Activated CD4-positive, alpha-beta memory T cell treated with anti-CD3 and anti-CD28 coated beads for 36 hours (primary cell): ENCODE measurements at regions not wholly inside any gene's neighbourhood (a gene's known extent, or its start where the extent isn't known, plus 50 kb on each side); places are given as distances from the start of the nearest gene placed in this dataset.

Source experiments
- CTCF ChIA-PET: fragments of 350-600 bp; sonication (Branson Sonifier 250); formaldehyde crosslinking; loops from one replicate; lab custom pipeline; 2021; ENCODE audit warnings: antibody characterized with exemption, inconsistent platforms; lab: Charles Lee
- POLR2A ChIA-PET: fragments of 350-600 bp; sonication (Branson Sonifier 250); formaldehyde crosslinking; loops from one replicate; lab custom pipeline; 2021; ENCODE audit warnings: antibody characterized with exemption; lab: Charles Lee
- DNase-seq: peaks from one replicate; pipeline ENCODE4 v3.0.0-alpha.2; 2020
- H3K27ac Mint-ChIP-seq: one replicate; pipeline ENCODE4 v1.8.0; 2021; ENCODE audit warnings: mixed read lengths
- H3K27me3 Mint-ChIP-seq: one replicate; pipeline ENCODE4 v1.8.0; 2021; ENCODE audit warnings: mixed read lengths
- H3K36me3 Mint-ChIP-seq: one replicate; pipeline ENCODE4 v1.8.0; 2021; ENCODE audit warnings: mixed read lengths
- H3K4me1 Mint-ChIP-seq: one replicate; pipeline ENCODE4 v1.8.0; 2021; ENCODE audit warnings: low read depth, mixed read lengths
- H3K4me3 Mint-ChIP-seq: one replicate; pipeline ENCODE4 v1.8.0; 2021; ENCODE audit warnings: mild to moderate bottlenecking, mixed read lengths
- H3K9me3 Mint-ChIP-seq: one replicate; pipeline ENCODE4 v1.8.0; 2021; ENCODE audit warnings: mixed read lengths
- intact Hi-C: fragments of 100-400 bp; cut with micrococcal nuclease; formaldehyde crosslinking; loops from one replicate; pipeline ENCODE4 v1.15.1; 2023

- H3K27me3 Mint-ChIP-seq = no peaks in the 10 kb centered on the region
- H3K4me1 Mint-ChIP-seq = no peaks in the 10 kb centered on the region
- no peak overlapping the region for H3K27ac Mint-ChIP-seq
- ChIA-PET CTCF (no interaction called here), POLR2A (no interaction called here)
- DNase-seq = no peak
- H3K4me3 Mint-ChIP-seq = no peak overlapping the region
- intact Hi-C loops = no loop called here
- no peaks in the 10 kb centered on the region for H3K36me3 Mint-ChIP-seq
- H3K9me3 Mint-ChIP-seq = peaks cover 5% of the 10 kb centered on the region
These were observed 584.6 kb upstream of the CDH18 start for GRCh38 chr5:20572614-20573013.

- POLR2A ChIA-PET = no interaction called here
These were observed 582.5 kb upstream of the CDH18 start for GRCh38 chr5:20570486-20570885.

GRCh38 chr5:20562544-20562943 lies 574.5 kb upstream of the CDH18 start:
- intact Hi-C loops = no loop called here
- ChIA-PET CTCF (no interaction called here), POLR2A (no interaction called here)
- Mint-ChIP-seq H3K4me1 (no peaks in the 10 kb centered on the region), H3K27ac (no peak overlapping the region), H3K27me3 (no peaks in the 10 kb centered on the region), H3K4me3 (no peak overlapping the region), H3K9me3 (peaks cover 21% of the 10 kb centered on the region), H3K36me3 (no peaks in the 10 kb centered on the region)
- no peak for DNase-seq

More at GRCh38 chr5:20570486-20570885, 582.5 kb upstream of the CDH18 start:
- intact Hi-C loops = no loop called here
- H3K9me3 Mint-ChIP-seq = peaks cover 10% of the 10 kb centered on the region
- no peak overlapping the region for H3K27ac Mint-ChIP-seq
- no peaks in the 10 kb centered on the region for H3K36me3 Mint-ChIP-seq
- DNase-seq = no peak
- no peak overlapping the region for H3K4me3 Mint-ChIP-seq
- CTCF ChIA-PET = no interaction called here
- no peaks in the 10 kb centered on the region for H3K27me3 Mint-ChIP-seq
- no peaks in the 10 kb centered on the region for H3K4me1 Mint-ChIP-seq

- Mint-ChIP-seq H3K27me3 (no peaks in the 10 kb centered on the region), H3K4me3 (no peak overlapping the region), H3K4me1 (no peaks in the 10 kb centered on the region), H3K9me3 (peaks cover 17% of the 10 kb centered on the region), H3K27ac (no peak overlapping the region), H3K36me3 (no peaks in the 10 kb centered on the region)
- POLR2A ChIA-PET = no interaction called here
- CTCF ChIA-PET = interaction anchor here (1.1 kb wide), 1 partner anchor 11 kb away, joined by 3 read pairs; no protein-coding TSS in a partner anchor
- DNase-seq = no peak
- intact Hi-C loops = no loop called here
These were observed 571.8 kb upstream of the CDH18 start for GRCh38 chr5:20559845-20560244.

- no peaks in the 10 kb centered on the region for H3K36me3 Mint-ChIP-seq
- intact Hi-C loops = no loop called here
- H3K27ac Mint-ChIP-seq = no peak overlapping the region
- H3K4me3 Mint-ChIP-seq = no peak overlapping the region
- H3K9me3 Mint-ChIP-seq = peaks cover 15% of the 10 kb centered on the region
- CTCF ChIA-PET = no interaction called here
- DNase-seq = no peak
- POLR2A ChIA-PET = no interaction called here
- H3K27me3 Mint-ChIP-seq = no peaks in the 10 kb centered on the region
- H3K4me1 Mint-ChIP-seq = no peaks in the 10 kb centered on the region
These were observed 568.2 kb upstream of the CDH18 start for GRCh38 chr5:20556115-20556763.

- CTCF ChIA-PET = no interaction called here
- Mint-ChIP-seq H3K36me3 (no peaks in the 10 kb centered on the region), H3K27ac (no peak overlapping the region), H3K4me3 (no peak overlapping the region), H3K27me3 (no peaks in the 10 kb centered on the region), H3K4me1 (no peaks in the 10 kb centered on the region), H3K9me3 (peaks cover 16% of the 10 kb centered on the region)
- no peak for DNase-seq
- intact Hi-C loops = no loop called here
- POLR2A ChIA-PET = no interaction called here
These were observed 567.0 kb upstream of the CDH18 start for GRCh38 chr5:20555034-20555433.

GRCh38 chr5:20554001-20554400 lies 566.0 kb upstream of the CDH18 start:
- ChIA-PET CTCF (no interaction called here), POLR2A (no interaction called here)
- intact Hi-C loops = no loop called here
- no peak overlapping the region for H3K27ac Mint-ChIP-seq
- H3K4me3 Mint-ChIP-seq = no peak overlapping the region
- H3K27me3 Mint-ChIP-seq = no peaks in the 10 kb centered on the region
- peaks cover 16% of the 10 kb centered on the region for H3K9me3 Mint-ChIP-seq
- no peaks in the 10 kb centered on the region for H3K4me1 Mint-ChIP-seq
- no peak for DNase-seq
- H3K36me3 Mint-ChIP-seq = no peaks in the 10 kb centered on the region

- H3K27me3 Mint-ChIP-seq = no peaks in the 10 kb centered on the region
- no peak overlapping the region for H3K27ac Mint-ChIP-seq
- no peak overlapping the region for H3K4me3 Mint-ChIP-seq
- DNase-seq = no peak
- ChIA-PET CTCF (no interaction called here), POLR2A (no interaction called here)
- intact Hi-C loops = no loop called here
- no peaks in the 10 kb centered on the region for H3K4me1 Mint-ChIP-seq
- H3K36me3 Mint-ChIP-seq = no peaks in the 10 kb centered on the region
- peaks cover 15% of the 10 kb centered on the region for H3K9me3 Mint-ChIP-seq
These were observed 550.1 kb upstream of the CDH18 start for GRCh38 chr5:20537911-20538703.

- CTCF ChIA-PET = no interaction called here
- Mint-ChIP-seq H3K4me3 (no peak overlapping the region), H3K27ac (no peak overlapping the region), H3K4me1 (no peaks in the 10 kb centered on the region), H3K36me3 (no peaks in the 10 kb centered on the region), H3K27me3 (no peaks in the 10 kb centered on the region), H3K9me3 (peaks cover 20% of the 10 kb centered on the region)
- intact Hi-C loops = no loop called here
- POLR2A ChIA-PET = no interaction called here
- DNase-seq = no peak
These were observed 548.8 kb upstream of the CDH18 start for GRCh38 chr5:20536813-20537212.

GRCh38 chr5:20536341-20536740 lies 548.3 kb upstream of the CDH18 start:
- H3K27ac Mint-ChIP-seq = no peak overlapping the region

GRCh38 chr5:20528471-20528870 lies 540.5 kb upstream of the CDH18 start:
- POLR2A ChIA-PET = no interaction called here
- no peaks in the 10 kb centered on the region for H3K27me3 Mint-ChIP-seq
- DNase-seq = no peak
- no peaks in the 10 kb centered on the region for H3K36me3 Mint-ChIP-seq
- CTCF ChIA-PET = no interaction called here
- H3K27ac Mint-ChIP-seq = no peak overlapping the region
- intact Hi-C loops = no loop called here
- H3K4me3 Mint-ChIP-seq = no peak overlapping the region
- no peaks in the 10 kb centered on the region for H3K4me1 Mint-ChIP-seq
- peaks cover 25% of the 10 kb centered on the region for H3K9me3 Mint-ChIP-seq

More at GRCh38 chr5:20536341-20536740, 548.3 kb upstream of the CDH18 start:
- ChIA-PET CTCF (no interaction called here), POLR2A (no interaction called here)
- Mint-ChIP-seq H3K9me3 (peaks cover 22% of the 10 kb centered on the region), H3K4me3 (no peak overlapping the region), H3K36me3 (no peaks in the 10 kb centered on the region), H3K4me1 (no peaks in the 10 kb centered on the region), H3K27me3 (no peaks in the 10 kb centered on the region)
- intact Hi-C loops = no loop called here
- DNase-seq = no peak

- Mint-ChIP-seq H3K4me1 (no peaks in the 10 kb centered on the region), H3K4me3 (no peak overlapping the region), H3K36me3 (no peaks in the 10 kb centered on the region), H3K27ac (no peak overlapping the region), H3K9me3 (peaks cover 22% of the 10 kb centered on the region), H3K27me3 (no peaks in the 10 kb centered on the region)
- ChIA-PET POLR2A (no interaction called here), CTCF (no interaction called here)
- no peak for DNase-seq
- intact Hi-C loops = no loop called here
These were observed 537.1 kb upstream of the CDH18 start for GRCh38 chr5:20524991-20525529.
